ENCODE measurements at regions not wholly inside any gene's neighbourhood (a gene's known extent, or its start where the extent isn't known, plus 50 kb on each side); places are given as distances from the start of the nearest gene placed in this dataset.

GRCh38 chr2:115904516-115904915, 1462.1 kb downstream of the DPP10 start:
- Histone ChIP-seq H3K9me3 (ENCODE audit: insufficient read depth, low read length) (no peaks in the 10 kb centered on the region), H3K4me2 (ENCODE audit: low read depth, low read length, poor library complexity, severe bottlenecking) (no peak overlapping the region), H3K36me3 (ENCODE audit: low read length) (no peaks in the 10 kb centered on the region), H3K27me3 (ENCODE audit: low read length) (no peaks in the 10 kb centered on the region), H3K9ac (ENCODE audit: low read length) (no peak overlapping the region), H4K20me1 (ENCODE audit: low read depth, low read length) (no peaks in the 10 kb centered on the region), H3K9me2 (replicated peaks; ENCODE audit: insufficient read depth, low read length) (no peaks in the 10 kb centered on the region), H3F3A (ENCODE audit: insufficient read depth) (no peaks in the 10 kb centered on the region), H3K27ac (ENCODE audit: low read depth, low read length) (no peak overlapping the region), H3K79me2 (ENCODE audit: insufficient read depth, low read length) (no peaks in the 10 kb centered on the region), H3K4me3 (ENCODE audit: insufficient read depth, low read length, poor library complexity, severe bottlenecking) (no peak overlapping the region), H2AFZ (ENCODE audit: low read depth, low read length, severe bottlenecking) (no peak overlapping the region)
- TF ChIP-seq EZH2phosphoT487 (conservative IDR thresholded peaks at IDR 0.05; ENCODE audit: low read length) (no peak), CTCF (IDR thresholded peaks at IDR 0.05; ENCODE audit: insufficient read depth, low read length, poor library complexity, severe bottlenecking) (no peak)

GRCh38 chr2:115908731-115909130, 1466.3 kb downstream of the DPP10 start:
- no peak for TF ChIP-seq CTCF (IDR thresholded peaks at IDR 0.05; ENCODE audit: insufficient read depth, low read length, poor library complexity, severe bottlenecking)
- TF ChIP-seq EZH2phosphoT487 (conservative IDR thresholded peaks at IDR 0.05; ENCODE audit: low read length) = no peak
- Histone ChIP-seq H3K4me2 (ENCODE audit: low read depth, low read length, poor library complexity, severe bottlenecking) (no peak overlapping the region), H3F3A (ENCODE audit: insufficient read depth) (no peaks in the 10 kb centered on the region), H3K9me2 (replicated peaks; ENCODE audit: insufficient read depth, low read length) (no peaks in the 10 kb centered on the region), H3K9ac (ENCODE audit: low read length) (no peak overlapping the region), H3K4me3 (ENCODE audit: insufficient read depth, low read length, poor library complexity, severe bottlenecking) (no peak overlapping the region), H3K9me3 (ENCODE audit: insufficient read depth, low read length) (no peaks in the 10 kb centered on the region), H3K36me3 (ENCODE audit: low read length) (no peaks in the 10 kb centered on the region), H3K27me3 (ENCODE audit: low read length) (no peaks in the 10 kb centered on the region), H3K27ac (ENCODE audit: low read depth, low read length) (no peak overlapping the region), H3K79me2 (ENCODE audit: insufficient read depth, low read length) (no peaks in the 10 kb centered on the region), H4K20me1 (ENCODE audit: low read depth, low read length) (no peaks in the 10 kb centered on the region), H2AFZ (ENCODE audit: low read depth, low read length, severe bottlenecking) (no peak overlapping the region)

GRCh38 chr2:115910270-115910669, 1467.8 kb downstream of the DPP10 start:
- Histone ChIP-seq H3K79me2 (ENCODE audit: insufficient read depth, low read length) (no peaks in the 10 kb centered on the region), H3F3A (ENCODE audit: insufficient read depth) (no peaks in the 10 kb centered on the region), H3K27ac (ENCODE audit: low read depth, low read length) (no peak overlapping the region), H3K27me3 (ENCODE audit: low read length) (no peaks in the 10 kb centered on the region), H3K4me3 (ENCODE audit: insufficient read depth, low read length, poor library complexity, severe bottlenecking) (no peak overlapping the region), H3K4me2 (ENCODE audit: low read depth, low read length, poor library complexity, severe bottlenecking) (no peak overlapping the region), H3K36me3 (ENCODE audit: low read length) (no peaks in the 10 kb centered on the region), H3K9me3 (ENCODE audit: insufficient read depth, low read length) (no peaks in the 10 kb centered on the region), H2AFZ (ENCODE audit: low read depth, low read length, severe bottlenecking) (no peak overlapping the region), H3K9me2 (replicated peaks; ENCODE audit: insufficient read depth, low read length) (no peaks in the 10 kb centered on the region), H4K20me1 (ENCODE audit: low read depth, low read length) (no peaks in the 10 kb centered on the region), H3K9ac (ENCODE audit: low read length) (no peak overlapping the region)
- TF ChIP-seq EZH2phosphoT487 (conservative IDR thresholded peaks at IDR 0.05; ENCODE audit: low read length) = no peak
- no peak for TF ChIP-seq CTCF (IDR thresholded peaks at IDR 0.05; ENCODE audit: insufficient read depth, low read length, poor library complexity, severe bottlenecking)
